AG20443 (cell line): ENCODE measurements at regions not wholly inside any gene's neighbourhood (a gene's known extent, or its start where the extent isn't known, plus 50 kb on each side); places are given as distances from the start of the nearest gene placed in this dataset.

ENCODE experiments used
- DNase-seq: peaks from one replicate; pipeline ENCODE4 v3.0.0; 2012; ENCODE audit warnings: low spot score, mixed read lengths

DNA sequence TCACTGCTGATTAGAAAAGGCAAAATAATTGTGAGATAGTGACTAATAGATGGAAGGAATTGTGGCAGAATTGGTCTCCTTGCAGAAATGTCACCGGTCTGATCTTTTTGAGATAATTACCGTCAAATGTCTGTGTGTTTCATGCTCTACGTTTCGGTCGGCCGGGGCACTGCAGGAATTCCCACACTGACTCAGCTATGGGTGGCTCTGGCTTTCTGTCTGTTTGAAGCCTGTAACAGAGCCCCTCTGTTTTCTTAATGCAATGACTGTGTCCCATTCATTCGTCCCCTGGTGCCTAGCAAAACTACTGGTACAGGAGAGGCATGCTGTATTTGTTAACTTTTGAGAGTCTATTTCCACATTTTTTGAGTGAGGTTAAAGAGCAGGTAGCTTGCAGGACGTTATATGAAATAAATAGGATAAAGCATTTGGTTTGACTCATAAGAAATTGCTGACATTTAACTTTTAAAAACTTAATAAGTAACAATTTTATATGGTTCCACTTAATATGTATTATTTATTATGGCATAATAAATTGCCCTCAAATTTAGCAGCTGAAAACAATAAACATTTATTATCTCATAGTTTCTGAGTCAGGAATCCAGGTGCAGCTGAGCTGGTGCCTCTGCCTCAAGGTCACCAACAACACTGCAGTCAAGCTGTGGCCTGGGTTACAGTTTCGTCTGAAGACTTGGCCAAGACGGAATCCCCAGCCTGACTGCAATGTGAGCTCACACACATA lies 53.3 kb upstream of the CTBP2 start:
- no peak for DNase-seq

DNA sequence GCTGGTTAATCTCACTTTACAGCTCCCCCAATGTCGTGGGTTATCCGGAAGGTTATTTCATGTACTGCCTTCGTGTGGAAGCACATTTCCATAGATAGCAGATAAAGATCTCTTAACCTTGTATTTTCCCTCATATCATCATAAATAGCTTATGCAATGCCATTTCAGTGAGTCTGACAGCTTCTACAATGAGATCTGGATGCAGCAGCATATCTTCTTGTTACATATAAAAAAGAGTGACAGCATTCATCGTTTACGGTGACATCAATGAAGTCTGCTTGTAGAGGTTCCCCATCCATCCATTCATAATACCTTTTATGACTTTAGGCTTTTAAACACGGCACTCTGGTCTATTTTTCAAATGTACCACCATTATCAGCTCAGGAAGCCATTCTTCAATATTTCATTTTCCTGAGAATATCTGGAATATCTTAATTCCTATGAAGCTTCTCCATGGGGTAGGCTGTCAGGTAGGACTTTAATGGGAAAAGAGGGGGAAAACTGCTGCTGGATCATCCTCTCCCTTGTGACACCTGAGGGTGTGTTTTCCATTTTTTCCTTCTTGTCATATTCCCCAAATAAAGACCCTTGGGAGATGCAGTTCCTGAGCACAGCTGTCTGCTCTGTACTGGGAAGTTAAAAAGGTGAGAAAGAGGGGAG lies 51.9 kb upstream of the CTBP2 start:
- DNase-seq, result no peak
